ENCODE measurements at regions not wholly inside any gene's neighbourhood (a gene's known extent, or its start where the extent isn't known, plus 50 kb on each side); places are given as distances from the start of the nearest gene placed in this dataset.

DNA sequence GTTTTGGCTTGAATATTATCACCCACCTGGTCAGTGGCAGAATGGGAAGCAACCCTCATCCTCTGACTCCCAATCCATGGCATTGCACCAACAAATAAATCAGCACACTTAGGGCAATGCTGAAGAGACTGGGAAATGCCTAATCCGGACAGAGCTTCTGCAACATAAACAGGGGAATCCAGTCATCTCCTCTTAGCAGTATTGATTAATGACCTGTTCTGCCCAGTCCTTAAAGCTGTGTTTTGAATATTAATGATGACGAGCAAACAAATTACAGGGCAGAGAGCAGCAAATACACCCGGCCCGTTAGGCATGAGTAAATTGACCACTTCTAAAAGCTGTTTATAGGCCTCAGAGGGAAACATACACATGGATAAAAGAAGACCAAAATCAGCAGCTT is 77.0 kb upstream of the B3GAT2 start:
- H3K4me1 ChIP-seq (replicated peaks in 1 of 2): no peaks in the 10 kb centered on the region
- no peak for DNase-seq
- 29 to 47% (median 34%) methylated on average over 4 of the region's 4 CpGs for WGBS, 4 donors
- no peaks in the 10 kb centered on the region for H3K9me3 ChIP-seq (replicated peaks in 1 of 3)
- no peak for TF ChIP-seq POLR2A (IDR thresholded peaks at IDR 0.05)
- TF ChIP-seq, protein P1, sequence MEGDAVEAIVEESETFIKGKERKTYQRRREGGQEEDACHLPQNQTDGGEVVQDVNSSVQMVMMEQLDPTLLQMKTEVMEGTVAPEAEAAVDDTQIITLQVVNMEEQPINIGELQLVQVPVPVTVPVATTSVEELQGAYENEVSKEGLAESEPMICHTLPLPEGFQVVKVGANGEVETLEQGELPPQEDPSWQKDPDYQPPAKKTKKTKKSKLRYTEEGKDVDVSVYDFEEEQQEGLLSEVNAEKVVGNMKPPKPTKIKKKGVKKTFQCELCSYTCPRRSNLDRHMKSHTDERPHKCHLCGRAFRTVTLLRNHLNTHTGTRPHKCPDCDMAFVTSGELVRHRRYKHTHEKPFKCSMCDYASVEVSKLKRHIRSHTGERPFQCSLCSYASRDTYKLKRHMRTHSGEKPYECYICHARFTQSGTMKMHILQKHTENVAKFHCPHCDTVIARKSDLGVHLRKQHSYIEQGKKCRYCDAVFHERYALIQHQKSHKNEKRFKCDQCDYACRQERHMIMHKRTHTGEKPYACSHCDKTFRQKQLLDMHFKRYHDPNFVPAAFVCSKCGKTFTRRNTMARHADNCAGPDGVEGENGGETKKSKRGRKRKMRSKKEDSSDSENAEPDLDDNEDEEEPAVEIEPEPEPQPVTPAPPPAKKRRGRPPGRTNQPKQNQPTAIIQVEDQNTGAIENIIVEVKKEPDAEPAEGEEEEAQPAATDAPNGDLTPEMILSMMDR (IDR thresholded peaks at IDR 0.05): no peak
- H3K27me3 ChIP-seq: no peaks in the 10 kb centered on the region
- no peak overlapping the region for H3K27ac ChIP-seq
- H3K36me3 ChIP-seq (replicated peaks in 1 of 2): no peaks in the 10 kb centered on the region
- no peak overlapping the region for H3K4me3 ChIP-seq
- intact Hi-C loops (cut with DNase I): no loop called here

DNA sequence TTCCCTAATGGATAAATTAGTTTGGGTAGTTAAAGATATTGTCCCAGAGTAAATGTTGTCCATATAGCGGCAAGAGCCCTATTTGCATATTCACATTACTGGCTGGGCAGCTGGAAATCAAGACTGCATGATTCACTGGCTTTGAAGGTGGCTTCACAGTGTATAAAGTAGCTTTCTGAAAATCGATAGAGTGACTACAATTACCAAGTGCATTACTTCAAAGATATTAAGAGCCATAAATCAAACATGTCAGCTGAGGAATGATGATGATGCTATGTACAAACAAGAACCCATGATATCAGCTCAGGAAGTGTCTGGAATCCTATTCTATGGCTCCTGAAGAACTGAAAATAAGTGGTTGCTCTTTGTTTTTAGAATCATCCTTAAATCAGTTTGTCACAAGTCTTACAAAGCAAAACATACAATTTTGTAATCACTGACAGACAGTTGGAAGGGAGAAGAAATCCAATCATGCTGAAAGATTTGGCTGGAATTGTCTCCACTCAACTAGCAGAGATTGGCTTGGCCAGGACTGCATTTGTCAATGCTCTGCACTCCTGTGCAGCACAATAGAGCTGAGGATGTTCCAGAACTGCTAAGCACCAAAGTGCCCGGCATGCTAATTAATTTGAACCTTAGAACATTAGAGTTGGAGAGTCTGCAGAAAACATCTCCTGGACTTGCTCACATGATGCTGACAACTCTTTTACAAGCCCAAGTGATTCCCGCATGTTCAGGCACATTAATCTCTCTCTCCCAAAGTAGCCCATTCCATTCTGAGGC is 77.9 kb upstream of the B3GAT2 start:
- no peak for TF ChIP-seq POLR2A (IDR thresholded peaks at IDR 0.05)
- TF ChIP-seq, protein P1 (IDR thresholded peaks at IDR 0.05): no peak
- H3K4me1 ChIP-seq (replicated peaks in 1 of 2): no peaks in the 10 kb centered on the region
- H3K4me3 ChIP-seq: no peak overlapping the region
- intact Hi-C loops (cut with DNase I): no loop called here
- H3K27ac ChIP-seq: no peak overlapping the region
- no peaks in the 10 kb centered on the region for H3K27me3 ChIP-seq
- no peaks in the 10 kb centered on the region for H3K9me3 ChIP-seq (replicated peaks in 1 of 3)
- no peaks in the 10 kb centered on the region for H3K36me3 ChIP-seq (replicated peaks in 1 of 2)
- DNase-seq: no peak
- 67 to 79% (median 74%) methylated on average over 4 of the region's 4 CpGs for WGBS, 4 donors

- no peak overlapping the region for H3K27ac ChIP-seq
- TF ChIP-seq POLR2A (IDR thresholded peaks at IDR 0.05): no peak
- TF ChIP-seq, protein P1 (IDR thresholded peaks at IDR 0.05): no peak
- intact Hi-C loops (cut with DNase I): no loop called here
- DNase-seq: no peak
- no peaks in the 10 kb centered on the region for H3K36me3 ChIP-seq (replicated peaks in 1 of 2)
- H3K4me3 ChIP-seq: no peak overlapping the region
- no peaks in the 10 kb centered on the region for H3K9me3 ChIP-seq (replicated peaks in 1 of 3)
- no peaks in the 10 kb centered on the region for H3K4me1 ChIP-seq (replicated peaks in 1 of 2)
- H3K27me3 ChIP-seq: no peaks in the 10 kb centered on the region
Observed at GRCh38 chr6:71035871-71036270, 79.0 kb upstream of the B3GAT2 start.

DNA sequence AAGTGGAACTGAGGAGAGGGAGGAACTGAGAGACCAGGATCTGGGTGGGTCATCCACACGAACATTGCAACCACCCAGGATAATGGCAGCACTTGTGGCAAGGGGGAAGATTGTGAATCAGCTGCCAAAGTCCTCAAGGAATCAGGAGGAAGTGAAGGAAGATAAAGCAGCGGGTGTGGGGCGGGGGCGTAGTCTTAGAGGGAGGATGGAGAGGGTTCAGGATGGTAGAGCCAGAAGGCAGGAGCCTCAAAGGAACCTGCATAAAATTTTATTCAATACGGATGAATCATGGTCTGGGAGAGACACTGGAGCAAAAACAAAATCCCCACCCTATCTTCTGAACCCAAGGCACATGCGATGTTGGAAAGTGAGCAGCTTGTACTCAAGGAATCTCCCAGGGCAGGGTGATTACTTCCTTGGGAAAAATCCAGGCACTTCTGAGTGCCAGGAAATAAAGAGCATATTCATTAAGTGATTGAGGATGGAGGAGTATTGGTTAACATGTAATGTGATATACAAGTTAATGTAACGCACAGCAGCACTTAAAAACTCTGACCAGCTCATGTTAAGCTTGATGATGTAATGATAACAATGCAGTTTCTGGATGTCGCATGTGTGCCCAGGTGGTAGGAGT is 82.0 kb upstream of the B3GAT2 start:
- H3K27ac ChIP-seq: no peak overlapping the region
- intact Hi-C loops (cut with DNase I): no loop called here
- no peaks in the 10 kb centered on the region for H3K36me3 ChIP-seq (replicated peaks in 1 of 2)
- 65 to 73% (median 68%) methylated on average over 8 of the region's 8 CpGs for WGBS, 4 donors
- no peaks in the 10 kb centered on the region for H3K27me3 ChIP-seq
- H3K9me3 ChIP-seq (replicated peaks in 1 of 3): no peaks in the 10 kb centered on the region
- no peak for DNase-seq
- H3K4me3 ChIP-seq: no peak overlapping the region
- no peaks in the 10 kb centered on the region for H3K4me1 ChIP-seq (replicated peaks in 1 of 2)
- TF ChIP-seq, protein P1 (IDR thresholded peaks at IDR 0.05): no peak
- no peak for TF ChIP-seq POLR2A (IDR thresholded peaks at IDR 0.05)

Measured in adrenal gland (tissue), 9 donors.